GM19467 (cell line): ENCODE measurements at regions not wholly inside any gene's neighbourhood (a gene's known extent, or its start where the extent isn't known, plus 50 kb on each side); places are given as distances from the start of the nearest gene placed in this dataset.
A peak's percentile ranks its signal among the peaks of the same experiment; 100 is the strongest.
"Not testable (repeated sequence)": the region's sequence is repeated elsewhere in the genome, so short reads cannot be mapped to it uniquely, and the experiment has no call there.

Source experiments
- ATAC-seq: cut with Tn5 transposase; IDR thresholded peaks from one replicate; pipeline ENCODE4 v1.9.1; 2021; ENCODE audit warnings: mild to moderate bottlenecking, moderate library complexity; ENCODE audit not compliant: unreplicated experiment

- ATAC-seq, result peak; percentile 30
Observed at GRCh38 chr4:49153011-49153410, 166.9 kb downstream of the CWH43 start.

DNA sequence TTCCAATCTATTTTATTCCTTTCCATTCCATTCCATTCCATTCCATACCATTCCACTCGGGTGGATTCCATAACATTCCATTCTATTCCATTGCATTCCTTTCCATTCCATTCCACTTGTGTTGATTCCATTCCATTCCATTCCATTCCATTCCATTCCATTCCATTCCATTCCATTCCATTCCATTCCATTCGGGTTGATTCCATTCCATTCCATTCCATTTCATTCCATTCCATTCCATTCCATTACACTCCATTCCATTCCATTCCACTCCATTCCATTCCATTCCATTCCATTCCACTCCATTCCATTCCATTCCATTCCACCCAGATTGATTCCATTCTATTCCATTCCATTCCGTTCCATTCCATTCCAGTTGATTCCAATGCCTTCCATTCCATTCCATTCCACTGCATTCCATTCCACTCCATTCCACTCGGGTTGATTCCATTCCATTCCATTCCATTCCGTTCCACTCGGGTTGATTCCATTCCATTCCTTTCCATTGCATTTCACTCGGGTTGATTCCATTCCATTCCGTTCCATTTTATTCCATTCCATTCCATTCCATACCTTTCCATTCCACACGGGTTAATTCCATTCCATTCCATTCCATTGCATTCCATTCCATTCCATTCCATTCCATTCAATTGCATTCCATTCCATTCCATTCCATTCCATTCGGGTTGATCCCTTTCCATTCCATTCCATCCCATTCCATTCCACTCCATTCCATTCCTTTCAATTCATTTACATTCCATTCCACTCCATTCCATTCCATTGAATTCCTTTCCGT, 168.4 kb downstream of the CWH43 start:
- ATAC-seq, result peak; percentile 69

DNA sequence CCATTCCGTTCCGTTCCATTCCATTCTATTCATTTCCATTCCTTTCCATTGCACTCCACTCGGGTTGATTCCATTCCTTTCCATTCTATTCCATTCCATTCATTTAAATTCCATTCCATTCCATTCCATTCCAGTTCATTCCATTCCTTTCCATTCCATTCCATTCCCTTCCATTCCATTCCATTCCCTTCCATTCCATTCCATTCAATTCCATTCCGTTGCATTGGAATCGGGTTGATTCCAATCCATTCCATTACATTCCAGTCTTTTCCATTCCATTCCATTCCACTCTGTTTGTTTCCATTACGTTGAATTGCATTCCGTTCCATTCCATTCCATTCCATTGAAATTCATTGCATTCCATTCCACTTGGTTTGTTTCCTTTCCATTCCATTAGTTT, 169.2 kb downstream of the CWH43 start:
- ATAC-seq, result not testable (repeated sequence)

GRCh38 chr4:49156309-49156708, 170.2 kb downstream of the CWH43 start:
- ATAC-seq, result not testable (repeated sequence)

- ATAC-seq, result not testable (repeated sequence)
Observed at GRCh38 chr4:49157630-49158029, 171.6 kb downstream of the CWH43 start.

- not testable (repeated sequence) for ATAC-seq
Observed at GRCh38 chr4:49161111-49161541, 175.1 kb downstream of the CWH43 start.

GRCh38 chr4:49164916-49165315, 178.8 kb downstream of the CWH43 start:
- ATAC-seq, result not testable (repeated sequence)

GRCh38 chr4:49177847-49178246, 191.8 kb downstream of the CWH43 start:
- not testable (repeated sequence) for ATAC-seq

- ATAC-seq, result not testable (repeated sequence)
Observed at GRCh38 chr4:49181088-49181487, 195.0 kb downstream of the CWH43 start.

GRCh38 chr4:49211396-49212194, 225.5 kb downstream of the CWH43 start:
- ATAC-seq, result not testable (repeated sequence)

- ATAC-seq, result not testable (repeated sequence)
Observed at GRCh38 chr4:49213250-49213649, 227.2 kb downstream of the CWH43 start.

DNA sequence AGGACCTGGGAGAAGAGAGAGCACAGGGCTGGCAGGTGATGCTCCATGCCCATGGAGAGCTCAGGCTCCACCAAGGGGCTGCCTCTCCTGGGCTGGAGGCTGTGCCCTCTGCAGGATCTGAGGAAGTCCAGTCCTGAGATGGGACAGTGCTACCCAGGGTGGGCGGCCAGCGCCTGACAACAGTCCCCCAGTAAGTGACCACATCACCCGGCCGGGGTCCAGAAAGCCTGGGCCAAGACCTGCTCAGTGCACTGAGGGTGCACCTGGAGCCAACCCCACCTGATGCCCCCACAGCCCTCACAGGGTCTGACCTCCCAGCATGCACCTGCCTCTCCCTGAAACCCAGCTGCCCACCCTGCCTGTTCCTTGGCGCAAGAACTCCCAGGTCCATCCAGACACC, 227.7 kb downstream of the CWH43 start:
- not testable (repeated sequence) for ATAC-seq

DNA sequence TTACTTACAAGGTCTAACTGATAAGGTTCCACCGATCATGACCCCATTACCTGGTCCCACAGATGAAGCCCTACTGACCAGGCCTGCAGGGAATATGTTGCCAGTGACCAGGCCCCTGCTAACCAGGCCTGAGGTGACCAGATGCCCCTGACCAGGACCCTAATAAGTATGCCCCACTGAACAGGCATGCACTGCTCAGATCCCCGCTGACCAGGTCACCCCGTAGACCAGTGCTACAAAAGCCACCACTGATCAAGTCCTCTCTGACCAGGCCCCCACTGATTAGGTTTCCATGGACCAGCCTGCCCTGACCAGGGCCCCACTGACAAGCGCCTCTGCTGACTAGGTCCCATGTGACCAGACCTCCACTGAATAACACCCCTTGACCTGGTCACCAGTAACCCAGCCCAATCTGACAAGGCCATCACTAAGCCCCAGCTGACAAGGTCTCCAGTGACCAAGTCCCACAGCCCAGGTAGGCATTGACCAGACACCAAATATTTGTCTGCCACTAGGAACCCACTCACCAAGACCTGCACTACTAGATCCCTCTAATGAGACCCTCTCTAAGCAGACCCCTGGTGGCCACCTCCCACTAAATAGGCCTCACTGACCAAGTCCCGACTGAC, 228.5 kb downstream of the CWH43 start:
- not testable (repeated sequence) for ATAC-seq

GRCh38 chr4:49215082-49215479, 229.0 kb downstream of the CWH43 start:
- not testable (repeated sequence) for ATAC-seq

DNA sequence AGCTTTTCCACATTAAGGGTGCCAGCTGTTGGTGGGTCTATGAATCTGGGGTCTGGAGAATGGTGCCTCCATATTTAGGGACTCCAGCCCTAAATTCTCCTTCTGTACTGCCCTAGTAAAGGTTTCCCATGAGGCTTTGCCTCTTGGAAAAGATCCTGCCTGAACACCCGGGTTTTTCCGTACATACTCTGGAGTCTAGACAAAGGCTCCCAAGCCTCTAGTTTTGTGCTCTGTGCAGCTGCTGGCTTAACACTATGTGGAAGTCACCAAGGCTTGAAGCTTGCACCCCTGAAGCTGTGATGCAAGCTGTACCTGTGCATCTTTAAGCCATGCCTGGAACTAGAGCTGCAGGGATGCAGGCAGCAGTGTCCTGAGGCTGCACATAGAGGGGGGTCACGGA, 230.5 kb downstream of the CWH43 start:
- ATAC-seq, result not testable (repeated sequence)

- ATAC-seq, result no peak
Observed at GRCh38 chr4:49217492-49217891, 231.4 kb downstream of the CWH43 start.

DNA sequence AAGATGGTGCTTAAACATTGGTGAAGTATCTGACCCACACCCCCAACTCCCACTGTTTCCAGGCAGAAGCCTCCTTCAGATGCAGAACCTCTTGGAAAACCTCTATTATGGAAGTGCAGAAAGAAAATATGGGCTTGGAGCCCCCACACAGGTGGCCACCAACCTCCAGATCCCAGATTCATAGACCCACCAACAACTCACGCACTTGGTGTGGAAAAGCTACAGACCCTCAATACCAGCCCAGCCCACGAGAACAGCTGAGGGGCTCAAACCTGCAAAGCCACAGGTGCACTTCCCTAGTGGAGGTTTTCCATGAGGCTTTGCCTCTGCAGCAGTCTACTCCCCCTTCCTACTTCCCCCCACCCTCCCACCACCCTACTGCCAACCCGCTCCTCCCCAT, 232.0 kb downstream of the CWH43 start:
- not testable (repeated sequence) for ATAC-seq

DNA sequence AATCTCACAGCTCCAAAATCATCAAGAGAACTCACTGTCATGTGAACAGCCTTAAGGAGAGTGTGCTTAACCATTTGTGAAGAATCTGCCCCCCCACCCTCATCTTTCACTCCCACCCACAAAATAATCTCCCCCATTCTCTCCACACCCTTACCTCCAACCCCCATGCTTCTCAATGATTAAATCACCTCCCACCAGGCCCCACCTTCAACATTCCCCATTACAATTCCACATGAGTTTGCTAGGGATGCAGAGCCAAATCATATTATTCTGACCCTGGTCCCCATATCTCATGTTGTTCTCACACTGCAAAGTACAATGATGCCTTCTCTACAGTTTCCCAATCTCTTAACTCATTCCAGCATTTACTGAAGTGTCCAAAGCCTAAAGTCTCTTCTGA, 232.9 kb downstream of the CWH43 start:
- not testable (repeated sequence) for ATAC-seq

DNA sequence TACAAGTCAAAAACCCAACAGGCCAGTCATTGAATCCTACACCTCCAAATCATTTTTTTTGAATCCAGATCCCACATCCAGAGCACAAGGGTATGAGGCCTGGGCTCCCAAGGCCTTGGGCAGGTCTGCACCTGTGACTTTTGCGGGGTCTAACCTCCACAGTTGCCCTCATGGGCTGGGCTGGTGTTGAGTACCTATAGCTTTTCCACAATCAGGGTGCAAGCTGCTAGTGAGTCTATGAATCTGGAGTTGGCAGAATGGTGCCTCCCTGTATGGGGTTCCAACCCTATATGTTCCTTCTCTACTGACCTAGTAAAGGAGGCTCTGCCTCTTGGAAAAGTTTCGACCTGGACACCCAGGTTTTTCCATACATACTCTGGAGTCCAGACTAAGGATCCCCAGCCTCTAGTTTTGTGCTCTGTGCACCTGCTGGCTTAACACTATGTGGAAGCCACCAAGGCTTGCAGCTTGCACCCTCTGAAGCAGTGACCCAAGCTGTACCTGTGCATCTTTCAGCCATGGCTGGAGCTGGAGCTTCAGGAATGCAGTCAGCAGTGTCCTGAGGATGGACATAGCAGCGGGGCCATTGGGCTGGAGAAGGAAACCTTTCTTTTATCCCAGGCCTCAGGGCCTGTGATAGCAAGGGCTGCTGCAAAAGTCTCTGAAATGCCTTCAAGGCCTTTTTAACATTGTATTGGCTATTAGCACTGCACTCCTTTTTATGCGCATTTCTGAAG, 233.6 kb downstream of the CWH43 start:
- ATAC-seq, result not testable (repeated sequence)

DNA sequence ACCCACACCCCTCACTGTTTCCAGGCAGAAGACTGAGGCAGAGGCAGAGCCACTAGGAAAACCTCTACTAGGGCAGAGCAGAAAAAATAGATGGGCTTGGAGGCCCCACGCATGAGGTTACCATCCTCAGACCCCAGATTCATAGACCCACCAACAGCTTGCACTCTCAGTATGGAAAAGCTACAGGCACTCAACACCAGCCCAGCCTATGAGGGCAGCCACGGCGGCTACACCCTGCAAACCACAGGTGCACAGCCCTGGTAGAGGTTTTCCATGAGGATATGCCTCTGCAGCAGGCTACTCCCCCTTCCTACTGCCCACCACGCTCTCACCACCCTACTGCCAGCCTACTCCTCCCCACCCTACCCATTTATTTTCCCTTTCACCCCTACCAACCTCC, 235.1 kb downstream of the CWH43 start:
- ATAC-seq, result no peak

- not testable (repeated sequence) for ATAC-seq
Observed at GRCh38 chr4:49222810-49223209, 236.7 kb downstream of the CWH43 start.
